ENCODE measurements at regions not wholly inside any gene's neighbourhood (a gene's known extent, or its start where the extent isn't known, plus 50 kb on each side); places are given as distances from the start of the nearest gene placed in this dataset.
A peak's percentile ranks its signal among the peaks of the same experiment; 100 is the strongest.
"Not testable (repeated sequence)": the region's sequence is repeated elsewhere in the genome, so short reads cannot be mapped to it uniquely, and the experiment has no call there.

DNA sequence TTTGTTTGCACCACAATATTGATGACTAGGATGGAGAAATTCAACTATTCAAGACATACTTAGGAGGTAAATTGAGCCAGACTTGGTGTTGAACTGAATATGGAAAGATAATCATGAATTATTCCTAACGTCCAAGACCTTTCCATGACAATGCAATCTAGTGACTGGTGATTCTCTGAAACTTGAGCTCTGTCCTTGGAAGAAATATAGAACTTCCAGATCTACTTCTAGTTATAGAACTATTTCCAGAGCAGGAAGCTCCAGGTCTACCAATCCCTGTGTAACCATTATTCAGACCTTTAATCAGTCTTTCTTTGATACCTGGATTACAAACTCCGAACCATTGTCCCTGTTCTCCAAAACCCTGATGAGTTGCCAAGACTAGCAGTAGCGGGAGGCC, 272.6 kb upstream of the SLC14A2 start:
- intact Hi-C loops (cut with DNase I; ENCODE audit: low total_unique reads): no loop called here
- DNase-seq: no peak
- H3K27me3 ChIP-seq: no peaks in the 10 kb centered on the region
- no peak overlapping the region for H3K4me3 ChIP-seq
- H3K4me1 ChIP-seq: peaks cover 19 to 27% of the 10 kb centered on the region in 2 donors
- peak overlapping the region in 3 of 4 donors; percentile 6 to 81 (median 64) for H3K27ac ChIP-seq
- ATAC-seq: peak; percentile 86 to 87
- H3K36me3 ChIP-seq: no peaks in the 10 kb centered on the region
- no peaks in the 10 kb centered on the region for H3K9me3 ChIP-seq
- no peak for TF ChIP-seq POLR2A (IDR thresholded peaks at IDR 0.05)
- TF ChIP-seq, protein P1, sequence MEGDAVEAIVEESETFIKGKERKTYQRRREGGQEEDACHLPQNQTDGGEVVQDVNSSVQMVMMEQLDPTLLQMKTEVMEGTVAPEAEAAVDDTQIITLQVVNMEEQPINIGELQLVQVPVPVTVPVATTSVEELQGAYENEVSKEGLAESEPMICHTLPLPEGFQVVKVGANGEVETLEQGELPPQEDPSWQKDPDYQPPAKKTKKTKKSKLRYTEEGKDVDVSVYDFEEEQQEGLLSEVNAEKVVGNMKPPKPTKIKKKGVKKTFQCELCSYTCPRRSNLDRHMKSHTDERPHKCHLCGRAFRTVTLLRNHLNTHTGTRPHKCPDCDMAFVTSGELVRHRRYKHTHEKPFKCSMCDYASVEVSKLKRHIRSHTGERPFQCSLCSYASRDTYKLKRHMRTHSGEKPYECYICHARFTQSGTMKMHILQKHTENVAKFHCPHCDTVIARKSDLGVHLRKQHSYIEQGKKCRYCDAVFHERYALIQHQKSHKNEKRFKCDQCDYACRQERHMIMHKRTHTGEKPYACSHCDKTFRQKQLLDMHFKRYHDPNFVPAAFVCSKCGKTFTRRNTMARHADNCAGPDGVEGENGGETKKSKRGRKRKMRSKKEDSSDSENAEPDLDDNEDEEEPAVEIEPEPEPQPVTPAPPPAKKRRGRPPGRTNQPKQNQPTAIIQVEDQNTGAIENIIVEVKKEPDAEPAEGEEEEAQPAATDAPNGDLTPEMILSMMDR (IDR thresholded peaks at IDR 0.05 in 4 of 5, conservative IDR thresholded peaks at IDR 0.05 in 1 of 5): no peak
- in situ Hi-C loops (cut with MboI; ENCODE audit: low sequenced_read_pairs in 4 of 4): no loop called here

DNA sequence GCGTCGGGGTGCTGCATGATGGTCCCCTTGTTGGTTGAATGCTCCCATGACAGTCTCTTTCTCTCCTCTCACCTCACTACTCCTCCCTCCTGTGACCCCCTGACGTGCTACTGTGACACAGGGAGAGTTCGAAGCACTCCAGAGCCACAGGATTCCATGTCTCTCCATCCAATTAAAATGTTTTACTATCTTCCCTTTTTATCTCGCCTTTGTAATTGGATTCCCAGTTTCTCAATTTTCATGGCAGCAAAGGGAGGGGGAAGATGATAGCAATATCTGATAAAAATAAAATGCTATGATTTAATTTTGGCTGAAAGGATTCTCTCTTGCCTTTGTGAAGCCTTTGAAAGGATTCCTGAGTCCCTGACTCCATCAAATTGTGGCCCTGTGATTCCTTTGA, 271.9 kb upstream of the SLC14A2 start:
- in situ Hi-C loops (cut with MboI; ENCODE audit: low sequenced_read_pairs in 4 of 4): no loop called here
- H3K27me3 ChIP-seq: no peaks in the 10 kb centered on the region
- TF ChIP-seq POLR2A (IDR thresholded peaks at IDR 0.05): no peak
- TF ChIP-seq, protein P1 (IDR thresholded peaks at IDR 0.05 in 4 of 5, conservative IDR thresholded peaks at IDR 0.05 in 1 of 5): no peak
- DNase-seq (no peak), ATAC-seq (peak in 1 of 2 donors; percentile 2)
- H3K36me3 ChIP-seq: no peaks in the 10 kb centered on the region
- H3K9me3 ChIP-seq: no peaks in the 10 kb centered on the region
- H3K4me1 ChIP-seq: peaks cover 14 to 20% of the 10 kb centered on the region in 2 donors
- intact Hi-C loops (cut with DNase I; ENCODE audit: low total_unique reads): no loop called here
- peak overlapping the region in 3 of 4 donors; percentile 6 to 81 (median 64) for H3K27ac ChIP-seq
- no peak overlapping the region for H3K4me3 ChIP-seq

DNA sequence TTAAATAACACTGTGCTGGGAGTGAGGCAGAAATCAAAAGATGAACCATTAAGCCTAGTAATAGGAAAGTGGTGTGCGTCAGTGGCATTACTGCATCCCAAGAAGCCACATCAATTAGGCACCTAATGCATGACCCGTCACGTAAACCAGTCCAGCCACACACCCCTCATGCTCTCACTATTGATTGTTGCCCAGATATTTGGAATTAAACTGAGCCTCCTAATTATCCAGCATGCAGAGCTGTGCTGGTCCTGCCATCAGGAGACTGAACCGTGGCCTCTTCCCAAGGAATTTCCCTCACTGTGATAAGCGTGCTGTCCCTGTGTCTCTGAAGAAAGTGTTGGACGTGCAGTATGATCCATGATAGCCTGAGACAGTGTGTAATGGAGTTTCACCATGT, 270.6 kb upstream of the SLC14A2 start:
- H3K4me3 ChIP-seq; ATAC-seq; H3K27ac ChIP-seq; H3K9me3 ChIP-seq; DNase-seq; H3K36me3 ChIP-seq; intact Hi-C loops (cut with DNase I; ENCODE audit: low total_unique reads); in situ Hi-C loops (cut with MboI; ENCODE audit: low sequenced_read_pairs in 4 of 4); H3K27me3 ChIP-seq: not testable (repeated sequence)
- peaks cover 14 to 26% of the 10 kb centered on the region in 2 donors for H3K4me1 ChIP-seq

- Histone ChIP-seq H3K9me3 (no peaks in the 10 kb centered on the region), H3K4me1 (peaks cover 0 to 15% of the 10 kb centered on the region in 2 donors), H3K4me3 (no peak overlapping the region), H3K27me3 (no peaks in the 10 kb centered on the region), H3K36me3 (no peaks in the 10 kb centered on the region), H3K27ac (peak overlapping the region in 2 of 4 donors; percentile 7 to 52)
- in situ Hi-C loops (cut with MboI; ENCODE audit: low sequenced_read_pairs in 4 of 4) (no loop called here), intact Hi-C loops (cut with DNase I; ENCODE audit: low total_unique reads) (no loop called here)
- TF ChIP-seq, protein P1 (IDR thresholded peaks at IDR 0.05 in 4 of 5, conservative IDR thresholded peaks at IDR 0.05 in 1 of 5): no peak
- TF ChIP-seq POLR2A (IDR thresholded peaks at IDR 0.05): no peak
- no peak for DNase-seq
- peak; percentile 42 to 47 for ATAC-seq
Measured at GRCh38 chr18:45349019-45349418, 266.3 kb upstream of the SLC14A2 start.

DNA sequence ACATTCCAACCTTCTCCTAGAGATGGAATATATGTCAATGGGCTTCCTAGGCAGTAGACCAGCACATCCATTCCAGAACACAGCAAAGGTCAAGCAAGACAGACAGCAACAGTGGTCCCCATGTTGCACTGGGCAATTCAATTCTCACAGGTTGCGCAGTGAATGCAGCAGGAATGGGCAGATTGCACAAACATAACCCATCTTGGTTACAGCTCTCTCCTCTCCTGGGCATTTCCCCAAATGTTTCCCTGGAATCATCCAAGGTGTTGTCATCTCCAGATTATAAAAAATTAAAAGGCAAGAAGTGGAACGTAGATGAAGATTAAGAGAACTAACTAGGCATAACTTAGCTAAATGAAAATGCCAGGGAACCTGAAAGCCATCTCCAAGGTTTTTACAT, 265.8 kb upstream of the SLC14A2 start:
- in situ Hi-C loops (cut with MboI; ENCODE audit: low sequenced_read_pairs in 4 of 4) (no loop called here), intact Hi-C loops (cut with DNase I; ENCODE audit: low total_unique reads) (no loop called here)
- peaks cover 0 to 15% of the 10 kb centered on the region in 2 donors for H3K4me1 ChIP-seq
- TF ChIP-seq, protein P1 (IDR thresholded peaks at IDR 0.05 in 4 of 5, conservative IDR thresholded peaks at IDR 0.05 in 1 of 5): no peak
- no peak for TF ChIP-seq POLR2A (IDR thresholded peaks at IDR 0.05)
- H3K27ac ChIP-seq: peak overlapping the region in 1 of 4 donors; percentile 7
- ATAC-seq: peak; percentile 52 to 57
- H3K36me3 ChIP-seq: no peaks in the 10 kb centered on the region
- H3K4me3 ChIP-seq: no peak overlapping the region
- peak in 1 of 2 donors; percentile 34 for DNase-seq
- no peaks in the 10 kb centered on the region for H3K9me3 ChIP-seq
- H3K27me3 ChIP-seq: no peaks in the 10 kb centered on the region
